ENCODE measurements at regions not wholly inside any gene's neighbourhood (a gene's known extent, or its start where the extent isn't known, plus 50 kb on each side); places are given as distances from the start of the nearest gene placed in this dataset.

DNA sequence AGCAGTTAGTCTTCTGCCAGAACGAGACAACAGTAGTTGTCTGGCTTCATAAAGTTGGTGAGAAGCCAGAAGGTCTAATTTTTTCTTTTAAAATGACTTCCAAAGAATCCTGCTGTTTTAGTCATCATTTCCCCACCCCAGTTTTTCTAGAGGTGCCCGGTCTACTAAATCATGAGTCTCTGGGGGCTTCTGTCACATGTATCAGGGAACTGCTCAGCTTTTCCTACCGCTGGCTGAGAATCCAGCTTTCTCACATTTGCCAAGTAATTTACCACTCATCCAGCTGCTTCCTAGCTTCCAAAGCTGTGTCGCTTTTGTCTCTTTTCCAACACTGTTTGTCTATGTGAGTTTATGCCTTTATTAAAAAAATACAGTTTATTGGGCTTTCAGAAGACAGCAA is 183.3 kb downstream of the NSUN3 start:
- no peaks in the 10 kb centered on the region for H3K36me3 ChIP-seq
- H3K4me3 ChIP-seq = no peak overlapping the region
- H3F3A ChIP-seq (ENCODE audit: low read depth) = no peaks in the 10 kb centered on the region
- no peak overlapping the region for H3K27ac ChIP-seq
- peaks cover 2% of the 10 kb centered on the region for H3K4me1 Mint-ChIP-seq
- no peaks in the 10 kb centered on the region for H3K79me2 ChIP-seq (ENCODE audit: low read depth)
- peaks cover 10% of the 10 kb centered on the region for H3K4me1 ChIP-seq
- no peaks in the 10 kb centered on the region for H3K27me3 Mint-ChIP-seq (ENCODE audit: insufficient read depth, low read depth)
- no peak overlapping the region for H3K4me3 Mint-ChIP-seq
- no peaks in the 10 kb centered on the region for H3K9me3 Mint-ChIP-seq
- H2AFZ ChIP-seq (replicated peaks) = no peak overlapping the region
- no peaks in the 10 kb centered on the region for H3K36me3 Mint-ChIP-seq
- H4K20me1 ChIP-seq (ENCODE audit: low read depth) = no peaks in the 10 kb centered on the region
- TF ChIP-seq, protein P1, sequence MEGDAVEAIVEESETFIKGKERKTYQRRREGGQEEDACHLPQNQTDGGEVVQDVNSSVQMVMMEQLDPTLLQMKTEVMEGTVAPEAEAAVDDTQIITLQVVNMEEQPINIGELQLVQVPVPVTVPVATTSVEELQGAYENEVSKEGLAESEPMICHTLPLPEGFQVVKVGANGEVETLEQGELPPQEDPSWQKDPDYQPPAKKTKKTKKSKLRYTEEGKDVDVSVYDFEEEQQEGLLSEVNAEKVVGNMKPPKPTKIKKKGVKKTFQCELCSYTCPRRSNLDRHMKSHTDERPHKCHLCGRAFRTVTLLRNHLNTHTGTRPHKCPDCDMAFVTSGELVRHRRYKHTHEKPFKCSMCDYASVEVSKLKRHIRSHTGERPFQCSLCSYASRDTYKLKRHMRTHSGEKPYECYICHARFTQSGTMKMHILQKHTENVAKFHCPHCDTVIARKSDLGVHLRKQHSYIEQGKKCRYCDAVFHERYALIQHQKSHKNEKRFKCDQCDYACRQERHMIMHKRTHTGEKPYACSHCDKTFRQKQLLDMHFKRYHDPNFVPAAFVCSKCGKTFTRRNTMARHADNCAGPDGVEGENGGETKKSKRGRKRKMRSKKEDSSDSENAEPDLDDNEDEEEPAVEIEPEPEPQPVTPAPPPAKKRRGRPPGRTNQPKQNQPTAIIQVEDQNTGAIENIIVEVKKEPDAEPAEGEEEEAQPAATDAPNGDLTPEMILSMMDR (IDR thresholded peaks at IDR 0.05) = no peak
- TF ChIP-seq EZH2 (IDR thresholded peaks at IDR 0.05) = no peak
- no peak for TF ChIP-seq EZH2phosphoT487 (IDR thresholded peaks at IDR 0.05)
- no peak for DNase-seq (ENCODE audit: low spot score)
- H3K27me3 ChIP-seq = no peaks in the 10 kb centered on the region
- H3K4me2 ChIP-seq = no peak overlapping the region
- H3K9ac ChIP-seq = no peak overlapping the region
- no peaks in the 10 kb centered on the region for H3K9me3 ChIP-seq (ENCODE audit: low read depth)
- H3K27ac Mint-ChIP-seq = no peak overlapping the region

DNA sequence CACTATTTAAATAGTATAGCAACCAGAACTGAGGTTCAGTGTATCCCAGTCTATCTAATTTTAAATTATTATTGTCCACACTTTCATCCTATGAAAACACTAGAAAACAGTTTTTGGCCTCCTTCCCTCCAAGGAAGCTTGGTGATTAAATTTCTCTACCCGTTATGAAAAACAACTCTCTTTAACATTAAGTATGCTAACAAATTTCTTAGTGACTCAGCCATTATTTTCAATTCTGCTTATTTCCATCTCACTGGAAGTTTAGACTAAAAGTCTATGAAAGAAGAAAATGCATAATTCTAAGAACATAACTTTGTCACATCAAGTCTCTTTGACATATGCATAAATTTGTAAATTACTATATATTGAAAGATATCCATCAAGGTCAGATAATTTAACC is 185.2 kb downstream of the NSUN3 start:
- Histone ChIP-seq H3K79me2 (ENCODE audit: low read depth) (no peaks in the 10 kb centered on the region), H3K36me3 (no peaks in the 10 kb centered on the region), H3K27ac (no peak overlapping the region), H2AFZ (replicated peaks) (no peak overlapping the region), H3K4me3 (no peak overlapping the region), H3K9me3 (ENCODE audit: low read depth) (no peaks in the 10 kb centered on the region), H3K9ac (no peak overlapping the region), H3K4me1 (peaks cover 15% of the 10 kb centered on the region), H3K27me3 (no peaks in the 10 kb centered on the region), H4K20me1 (ENCODE audit: low read depth) (no peaks in the 10 kb centered on the region), H3F3A (ENCODE audit: low read depth) (no peaks in the 10 kb centered on the region), H3K4me2 (no peak overlapping the region)
- TF ChIP-seq, protein P1 (IDR thresholded peaks at IDR 0.05) = no peak
- TF ChIP-seq EZH2 (IDR thresholded peaks at IDR 0.05) (no peak), EZH2phosphoT487 (IDR thresholded peaks at IDR 0.05) (no peak)
- Mint-ChIP-seq H3K27me3 (ENCODE audit: insufficient read depth, low read depth) (no peaks in the 10 kb centered on the region), H3K36me3 (no peaks in the 10 kb centered on the region), H3K4me1 (peaks cover 2% of the 10 kb centered on the region), H3K27ac (no peak overlapping the region), H3K4me3 (no peak overlapping the region), H3K9me3 (no peaks in the 10 kb centered on the region)
- no peak for DNase-seq (ENCODE audit: low spot score)

DNA sequence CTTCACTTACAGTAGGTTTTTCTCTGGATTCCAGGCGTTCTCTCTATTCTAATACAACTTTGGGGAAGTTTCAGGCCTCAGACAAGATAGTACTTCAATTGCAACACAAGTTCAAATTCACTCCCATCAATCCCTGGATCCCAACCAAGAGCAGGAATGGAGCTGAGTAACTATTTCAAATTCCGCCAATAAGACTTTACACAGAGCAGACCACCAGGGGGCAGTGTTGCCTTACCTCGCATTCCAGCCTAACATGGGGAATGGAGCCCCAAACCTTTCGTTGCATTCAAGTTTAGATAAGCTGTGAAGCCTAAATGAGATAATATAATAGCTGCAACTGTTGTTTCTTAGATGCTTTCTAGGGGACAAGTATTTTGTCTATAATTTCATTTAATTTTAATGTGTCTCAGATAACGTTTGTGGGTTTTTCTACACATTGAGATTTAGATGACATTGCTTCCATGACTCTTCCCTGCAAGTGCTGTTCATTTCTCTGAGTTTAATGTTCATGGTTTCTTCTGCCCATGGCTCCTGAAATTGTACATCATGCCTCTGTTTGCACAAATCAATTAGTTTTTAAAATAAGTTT is 186.7 kb downstream of the NSUN3 start:
- TF ChIP-seq, protein P1 (IDR thresholded peaks at IDR 0.05) = peak; percentile 91
- TF ChIP-seq EZH2 (IDR thresholded peaks at IDR 0.05) = no peak
- Histone ChIP-seq H3K4me1 (peaks cover 15% of the 10 kb centered on the region), H3K36me3 (no peaks in the 10 kb centered on the region), H3K79me2 (ENCODE audit: low read depth) (no peaks in the 10 kb centered on the region), H3K4me2 (no peak overlapping the region), H3K27me3 (no peaks in the 10 kb centered on the region), H3K9ac (no peak overlapping the region), H3K27ac (no peak overlapping the region), H2AFZ (replicated peaks) (no peak overlapping the region), H3K4me3 (no peak overlapping the region), H3F3A (ENCODE audit: low read depth) (no peaks in the 10 kb centered on the region), H4K20me1 (ENCODE audit: low read depth) (no peaks in the 10 kb centered on the region), H3K9me3 (ENCODE audit: low read depth) (no peaks in the 10 kb centered on the region)
- peaks cover 2% of the 10 kb centered on the region for H3K4me1 Mint-ChIP-seq
- DNase-seq (ENCODE audit: low spot score) = peak; percentile 78
- H3K9me3 Mint-ChIP-seq = no peaks in the 10 kb centered on the region
- no peaks in the 10 kb centered on the region for H3K36me3 Mint-ChIP-seq
- no peak overlapping the region for H3K4me3 Mint-ChIP-seq
- H3K27me3 Mint-ChIP-seq (ENCODE audit: insufficient read depth, low read depth) = no peaks in the 10 kb centered on the region
- H3K27ac Mint-ChIP-seq = no peak overlapping the region

Measured in neural progenitor cell (in vitro differentiated cells).